ENCODE measurements at regions not wholly inside any gene's neighbourhood (a gene's known extent, or its start where the extent isn't known, plus 50 kb on each side); places are given as distances from the start of the nearest gene placed in this dataset.

- in situ Hi-C loops (cut with HindIII; ENCODE audit: extremely low pct_ligation_motif_present, low pct_unique_long_range_greater_than_20kb) = no loop called here
- BruUV-seq (replicated peaks) = no TSS peak
- CTCF ChIA-PET (ENCODE audit: low intra/inter-chr PET ratio, low total read pairs) = no interaction called here
These were observed 648.6 kb downstream of the SEMA5A start for GRCh38 chr5:8897316-8897715.

More at GRCh38 chr5:8897316-8897715, 648.6 kb downstream of the SEMA5A start:
- no peak overlapping the region for H3K4me3 ChIP-seq (replicated peaks in 1 of 3; ENCODE audit: insufficient read depth in 1 of 3, low read depth in 2 of 3, low read length in 3 of 3)
- no peaks in the 10 kb centered on the region for H3K4me1 ChIP-seq (ENCODE audit: insufficient read depth, low read length)
- H2AFZ ChIP-seq (ENCODE audit: low read length) = no peak overlapping the region
- FAIRE-seq = no peak
- no peaks in the 10 kb centered on the region; a peak in 1 of 5 replicates for H3K27me3 ChIP-seq (ENCODE audit: control insufficient read depth in 1 of 2, insufficient read depth in 2 of 2, low read length in 2 of 2)
- ATAC-seq = no peak
- H3K27ac ChIP-seq (ENCODE audit: extremely low read length, insufficient read depth, low read length) = no peak overlapping the region
- no peaks in the 10 kb centered on the region for H4K20me1 ChIP-seq (ENCODE audit: insufficient read depth, low read length)
- H3K9me3 ChIP-seq (ENCODE audit: low read length) = peaks cover 67% of the 10 kb centered on the region
- POLR2A ChIA-PET = no interaction called here
- 4% methylated on average over 5 of the region's 5 CpGs for WGBS (ENCODE audit: low lambda C conversion rate)
- no peaks in the 10 kb centered on the region for H3K79me2 ChIP-seq (ENCODE audit: insufficient read depth, low read length)
- no peak overlapping the region for H3K4me2 ChIP-seq (ENCODE audit: low read depth, low read length)
- H3K36me3 ChIP-seq (replicated peaks in 1 of 2; ENCODE audit: control insufficient read depth in 1 of 2, insufficient read depth in 2 of 2, low read length in 2 of 2) = no peaks in the 10 kb centered on the region
- no peak for TF ChIP-seq SRY (CRISPR knock-in tag; IDR thresholded peaks at IDR 0.05)
- TF ChIP-seq NFIB (CRISPR knock-in tag; IDR thresholded peaks at IDR 0.05; ENCODE audit: borderline replicate concordance) = no peak
- no peak for TF ChIP-seq ZNF557 (CRISPR knock-in tag; IDR thresholded peaks at IDR 0.05)
- TF ChIP-seq ZFX (CRISPR knock-in tag; IDR thresholded peaks at IDR 0.05; ENCODE audit: low read depth) = no peak
- no peak for TF ChIP-seq HOXA5 (CRISPR knock-in tag; IDR thresholded peaks at IDR 0.05)
- TF ChIP-seq CREB3 (CRISPR knock-in tag; IDR thresholded peaks at IDR 0.05) = no peak
- TF ChIP-seq ARNT (IDR thresholded peaks at IDR 0.05) = no peak
- TF ChIP-seq SP1 (IDR thresholded peaks at IDR 0.05) = no peak
- no peak for TF ChIP-seq SP1 (CRISPR knock-in tag; IDR thresholded peaks at IDR 0.05)
- TF ChIP-seq ZNF83 (CRISPR knock-in tag; IDR thresholded peaks at IDR 0.05; ENCODE audit: borderline replicate concordance) = no peak
- TF ChIP-seq STAT5B (CRISPR knock-in tag; IDR thresholded peaks at IDR 0.05) = no peak
- no peak for TF ChIP-seq NFRKB (IDR thresholded peaks at IDR 0.05)
- no peak for TF ChIP-seq ZNF329 (CRISPR knock-in tag; IDR thresholded peaks at IDR 0.05; ENCODE audit: low read depth)
- no peak for TF ChIP-seq HNF1A (IDR thresholded peaks at IDR 0.05; ENCODE audit: low read depth)
- no peak for TF ChIP-seq HNF1A (CRISPR knock-in tag; IDR thresholded peaks at IDR 0.05; ENCODE audit: borderline replicate concordance)
- no peak for DNase-seq (ENCODE audit: low spot score)
- intact Hi-C loops (cut with micrococcal nuclease; ENCODE audit: unreplicated experiment) = no loop called here
- no peak overlapping the region for H3K9ac ChIP-seq (ENCODE audit: insufficient read depth, low read depth, low read length)
